ENCODE measurements at regions not wholly inside any gene's neighbourhood (a gene's known extent, or its start where the extent isn't known, plus 50 kb on each side); places are given as distances from the start of the nearest gene placed in this dataset.

- TF ChIP-seq ZFX (IDR thresholded peaks at IDR 0.05; ENCODE audit: borderline replicate concordance) = no peak
- TF ChIP-seq, protein P1, sequence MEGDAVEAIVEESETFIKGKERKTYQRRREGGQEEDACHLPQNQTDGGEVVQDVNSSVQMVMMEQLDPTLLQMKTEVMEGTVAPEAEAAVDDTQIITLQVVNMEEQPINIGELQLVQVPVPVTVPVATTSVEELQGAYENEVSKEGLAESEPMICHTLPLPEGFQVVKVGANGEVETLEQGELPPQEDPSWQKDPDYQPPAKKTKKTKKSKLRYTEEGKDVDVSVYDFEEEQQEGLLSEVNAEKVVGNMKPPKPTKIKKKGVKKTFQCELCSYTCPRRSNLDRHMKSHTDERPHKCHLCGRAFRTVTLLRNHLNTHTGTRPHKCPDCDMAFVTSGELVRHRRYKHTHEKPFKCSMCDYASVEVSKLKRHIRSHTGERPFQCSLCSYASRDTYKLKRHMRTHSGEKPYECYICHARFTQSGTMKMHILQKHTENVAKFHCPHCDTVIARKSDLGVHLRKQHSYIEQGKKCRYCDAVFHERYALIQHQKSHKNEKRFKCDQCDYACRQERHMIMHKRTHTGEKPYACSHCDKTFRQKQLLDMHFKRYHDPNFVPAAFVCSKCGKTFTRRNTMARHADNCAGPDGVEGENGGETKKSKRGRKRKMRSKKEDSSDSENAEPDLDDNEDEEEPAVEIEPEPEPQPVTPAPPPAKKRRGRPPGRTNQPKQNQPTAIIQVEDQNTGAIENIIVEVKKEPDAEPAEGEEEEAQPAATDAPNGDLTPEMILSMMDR (IDR thresholded peaks at IDR 0.05) = no peak
- H3K27ac ChIP-seq = no peak overlapping the region
Measured at GRCh38 chr21:21722731-21723130, 724.5 kb downstream of the NCAM2 start.

DNA sequence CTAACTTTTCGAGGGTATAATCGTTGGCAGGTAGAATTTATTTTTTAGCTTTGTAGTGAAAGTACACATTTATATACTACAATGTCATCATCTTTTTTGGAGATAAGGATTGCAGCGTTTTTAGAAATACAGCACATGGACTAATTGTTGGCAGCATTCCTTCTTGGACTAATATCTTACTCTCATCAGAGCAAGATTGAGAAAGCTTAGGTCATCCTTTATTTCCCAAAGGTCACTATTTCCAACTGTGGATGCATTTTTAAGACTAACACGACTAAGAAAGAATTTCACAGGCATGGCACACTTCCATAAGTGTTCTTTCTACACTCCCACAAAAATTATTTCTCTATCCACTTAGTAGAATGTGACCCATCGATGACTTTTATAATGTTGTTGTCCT is 732.3 kb downstream of the NCAM2 start:
- H3K27ac ChIP-seq = no peak overlapping the region
- TF ChIP-seq, protein P1 (IDR thresholded peaks at IDR 0.05) = no peak
- TF ChIP-seq ZFX (IDR thresholded peaks at IDR 0.05; ENCODE audit: borderline replicate concordance) = no peak

DNA sequence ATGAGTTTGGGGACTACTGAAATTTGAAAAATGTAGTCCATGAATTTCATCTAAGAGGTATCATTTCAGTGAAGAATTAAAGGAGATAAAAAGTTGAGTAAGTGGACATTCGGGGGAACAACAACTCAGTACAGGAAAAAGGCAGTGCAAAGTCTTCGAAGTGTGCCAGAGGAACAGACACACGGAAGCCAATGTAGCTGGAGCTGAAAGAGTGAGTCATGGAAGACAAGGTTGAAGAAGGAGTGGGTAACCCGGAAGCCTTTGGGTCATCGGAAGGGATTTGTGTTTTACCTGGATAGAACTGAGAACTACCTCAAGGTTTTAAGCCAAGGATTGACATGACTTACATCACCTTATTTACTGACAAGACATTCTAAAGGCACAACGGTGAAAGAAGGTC is 733.4 kb downstream of the NCAM2 start:
- no peak for TF ChIP-seq ZFX (IDR thresholded peaks at IDR 0.05; ENCODE audit: borderline replicate concordance)
- TF ChIP-seq, protein P1 (IDR thresholded peaks at IDR 0.05) = no peak
- H3K27ac ChIP-seq = no peak overlapping the region

DNA sequence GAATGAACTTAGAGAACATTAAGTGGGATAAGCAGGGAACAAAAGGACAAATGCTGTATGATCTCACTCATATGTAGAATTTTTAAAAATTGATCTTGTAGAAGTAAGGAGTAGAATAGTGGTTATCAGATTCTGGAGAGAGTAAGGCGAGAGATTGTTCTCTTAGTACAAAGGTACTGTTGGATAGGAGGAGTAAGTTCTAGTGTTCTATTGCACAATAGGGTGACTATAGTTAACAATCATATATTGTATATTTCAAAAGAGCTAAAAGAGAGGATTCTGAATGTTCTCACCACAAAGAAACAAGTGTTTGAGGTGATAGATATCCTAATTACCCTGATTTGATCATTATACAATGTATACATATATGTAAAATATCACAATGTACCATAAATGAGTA is 735.9 kb downstream of the NCAM2 start:
- H3K27ac ChIP-seq = no peak overlapping the region
- no peak for TF ChIP-seq ZFX (IDR thresholded peaks at IDR 0.05; ENCODE audit: borderline replicate concordance)
- TF ChIP-seq, protein P1 (IDR thresholded peaks at IDR 0.05) = no peak

DNA sequence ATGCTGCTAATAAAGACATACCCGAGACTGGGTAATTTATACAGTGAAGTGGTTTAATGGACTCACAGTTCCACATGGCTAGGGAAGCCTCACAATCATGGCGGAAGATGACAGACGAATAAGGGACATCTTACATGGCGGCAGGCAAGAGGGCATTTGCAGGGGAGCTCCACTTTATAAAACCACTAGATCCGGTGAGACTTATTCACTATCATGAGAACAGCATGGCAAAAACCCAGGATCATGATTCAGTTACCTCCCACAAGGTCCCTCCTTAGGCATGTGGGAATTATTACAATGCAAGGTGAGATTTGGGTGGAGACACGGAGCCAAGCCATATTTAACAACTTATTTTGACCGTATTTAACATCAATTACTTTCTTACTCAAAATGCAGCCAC is 739.0 kb downstream of the NCAM2 start:
- H3K27ac ChIP-seq = no peak overlapping the region
- TF ChIP-seq ZFX (IDR thresholded peaks at IDR 0.05; ENCODE audit: borderline replicate concordance) = no peak

DNA sequence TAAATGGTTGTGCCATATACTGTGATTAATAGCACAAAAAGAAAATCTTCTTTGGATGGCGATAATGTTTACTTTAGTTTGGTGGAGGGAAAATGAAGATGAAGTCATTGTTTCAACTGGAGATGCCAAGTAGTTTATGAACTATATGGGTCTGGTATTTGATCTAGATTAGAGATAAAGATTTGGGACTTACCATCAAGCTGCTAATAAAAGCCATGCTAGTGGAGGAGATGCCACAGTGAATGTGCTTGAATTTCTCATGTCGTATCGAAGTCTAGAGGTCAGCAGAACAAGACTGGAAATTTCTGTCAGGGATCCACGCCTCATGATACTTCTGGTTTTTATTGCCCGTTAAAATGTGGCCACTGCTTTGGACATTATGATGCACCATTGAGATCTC is 742.0 kb downstream of the NCAM2 start:
- TF ChIP-seq, protein P1 (IDR thresholded peaks at IDR 0.05) = no peak
- TF ChIP-seq ZFX (IDR thresholded peaks at IDR 0.05; ENCODE audit: borderline replicate concordance) = no peak

GRCh38 chr21:21750124-21750825 is 752.1 kb downstream of the NCAM2 start:
- H3K27ac ChIP-seq = no peak overlapping the region
- no peak for TF ChIP-seq ZFX (IDR thresholded peaks at IDR 0.05; ENCODE audit: borderline replicate concordance)
- TF ChIP-seq, protein P1 (IDR thresholded peaks at IDR 0.05) = no peak

More for the DNA sequence above, 742.0 kb downstream of the NCAM2 start:
- H3K27ac ChIP-seq = no peak overlapping the region

DNA sequence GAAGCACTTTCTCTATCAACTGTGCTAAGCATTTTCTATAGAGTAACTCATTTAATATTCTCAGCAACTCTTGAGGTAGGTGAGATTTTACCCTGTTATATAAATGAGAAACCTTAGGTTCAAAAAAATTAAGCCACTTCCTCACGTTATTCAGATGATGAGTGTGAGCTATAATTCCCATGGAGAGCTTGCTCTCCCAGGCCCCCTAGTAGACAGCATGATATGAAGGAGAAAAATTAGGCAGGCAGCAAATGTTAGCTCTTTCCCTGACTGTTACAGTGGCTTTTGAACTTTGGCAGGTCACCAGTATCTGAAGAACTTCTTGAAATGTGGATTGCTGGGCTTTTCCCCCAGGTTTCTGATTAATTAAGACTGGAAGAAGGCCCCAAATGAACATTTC is 753.1 kb downstream of the NCAM2 start:
- no peak overlapping the region for H3K27ac ChIP-seq
- TF ChIP-seq, protein P1 (IDR thresholded peaks at IDR 0.05) = no peak
- no peak for TF ChIP-seq ZFX (IDR thresholded peaks at IDR 0.05; ENCODE audit: borderline replicate concordance)

Measured in 22Rv1 (cell line).